Fibroblast of the conjunctiva (primary cell): ENCODE measurements at regions not wholly inside any gene's neighbourhood (a gene's known extent, or its start where the extent isn't known, plus 50 kb on each side); places are given as distances from the start of the nearest gene placed in this dataset.
"Not testable (repeated sequence)": the region's sequence is repeated elsewhere in the genome, so short reads cannot be mapped to it uniquely, and the experiment has no call there.

Experiments
- DNase-seq: peaks from one replicate; pipeline ENCODE4 v3.0.0-alpha.2; 2010; ENCODE audit warnings: low read depth

GRCh38 chr2:117360586-117360985 lies 453.9 kb upstream of the DDX18 start:
- no peak for DNase-seq

- DNase-seq = no peak
Observed at GRCh38 chr2:117378653-117379052, 435.8 kb upstream of the DDX18 start.

GRCh38 chr2:117379928-117380327 lies 434.6 kb upstream of the DDX18 start:
- DNase-seq = no peak

DNA sequence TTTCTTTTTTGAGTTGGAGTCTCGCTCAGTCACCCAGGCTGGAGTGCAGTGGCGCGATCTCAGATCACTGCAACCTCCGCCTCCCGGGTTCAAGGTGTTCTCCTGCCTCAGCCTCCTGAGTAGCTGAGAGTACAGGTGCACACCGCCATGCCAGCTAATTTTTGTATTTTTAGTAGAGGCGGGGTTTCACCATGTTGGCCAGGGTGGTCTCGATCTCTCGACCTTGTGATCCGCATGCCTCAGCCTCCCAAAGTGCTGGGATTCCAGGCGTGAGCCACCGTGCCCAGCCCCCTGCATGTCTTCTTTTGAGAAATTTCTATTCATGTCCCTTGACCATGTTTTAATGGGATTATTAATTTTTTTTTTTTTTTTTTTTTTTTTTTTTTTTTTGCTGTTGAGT lies 430.5 kb upstream of the DDX18 start:
- DNase-seq = not testable (repeated sequence)

DNA sequence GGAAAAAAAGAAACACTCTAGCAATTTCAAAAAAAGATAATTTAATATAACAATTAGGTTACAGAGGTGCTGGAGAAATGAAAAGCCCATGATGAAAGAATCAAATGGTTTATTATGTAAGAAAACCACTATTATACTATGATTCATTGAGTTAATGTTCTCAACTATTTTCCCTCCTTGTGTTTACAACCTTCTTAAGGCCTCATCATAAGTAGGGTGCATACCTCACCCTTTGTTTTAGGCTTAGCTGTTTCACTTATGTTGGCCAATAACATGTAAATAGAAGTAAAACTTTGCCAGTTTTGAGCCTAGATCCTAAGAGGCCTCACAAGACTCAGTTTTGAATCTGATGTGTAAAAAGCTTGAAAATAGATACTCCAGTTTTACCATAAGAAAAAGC lies 418.3 kb upstream of the DDX18 start:
- DNase-seq = no peak

GRCh38 chr2:117401582-117401981 lies 412.9 kb upstream of the DDX18 start:
- DNase-seq = no peak

DNA sequence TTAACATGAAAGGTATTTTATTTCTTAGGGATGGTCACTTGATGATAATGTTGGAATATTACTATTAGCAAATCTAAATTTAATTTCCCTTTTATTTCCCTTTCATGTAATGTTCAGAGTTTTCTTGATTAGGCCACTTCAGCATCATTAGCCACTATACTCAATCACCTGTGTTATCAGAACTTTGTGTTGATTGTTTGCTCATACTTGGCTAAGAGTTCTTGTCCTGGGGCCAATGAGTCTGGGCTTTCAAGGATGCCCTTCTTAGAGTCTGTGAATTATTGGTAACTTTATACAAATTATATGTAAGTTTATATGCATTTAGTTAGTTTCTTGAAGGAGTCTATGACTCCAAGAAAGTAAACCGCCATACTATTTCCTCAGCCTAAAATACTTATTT lies 408.0 kb upstream of the DDX18 start:
- no peak for DNase-seq

DNA sequence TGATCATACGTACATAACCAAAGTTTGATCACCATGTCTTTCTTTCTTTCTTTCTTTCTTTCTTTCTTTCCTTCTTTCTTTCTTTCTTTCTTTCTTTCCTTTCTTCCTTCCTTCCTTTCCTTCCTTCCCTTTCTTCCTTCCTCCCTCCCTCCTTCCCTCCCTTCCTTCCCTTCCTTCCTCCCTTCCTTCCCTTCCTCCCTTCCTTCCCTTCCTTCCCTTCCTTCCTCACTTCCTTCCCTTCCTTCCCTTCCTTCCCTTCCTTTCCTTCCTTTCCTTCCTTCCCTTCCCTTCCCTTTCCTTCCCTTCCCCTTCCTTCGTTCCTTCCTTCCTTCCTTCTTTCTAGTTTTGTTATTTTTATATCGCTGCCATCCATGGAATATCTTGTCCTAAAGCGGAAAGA lies 406.7 kb upstream of the DDX18 start:
- no peak for DNase-seq

- no peak for DNase-seq
Observed at GRCh38 chr2:117409443-117409842, 405.0 kb upstream of the DDX18 start.

- DNase-seq = no peak
Observed at GRCh38 chr2:117411983-117412382, 402.5 kb upstream of the DDX18 start.

DNA sequence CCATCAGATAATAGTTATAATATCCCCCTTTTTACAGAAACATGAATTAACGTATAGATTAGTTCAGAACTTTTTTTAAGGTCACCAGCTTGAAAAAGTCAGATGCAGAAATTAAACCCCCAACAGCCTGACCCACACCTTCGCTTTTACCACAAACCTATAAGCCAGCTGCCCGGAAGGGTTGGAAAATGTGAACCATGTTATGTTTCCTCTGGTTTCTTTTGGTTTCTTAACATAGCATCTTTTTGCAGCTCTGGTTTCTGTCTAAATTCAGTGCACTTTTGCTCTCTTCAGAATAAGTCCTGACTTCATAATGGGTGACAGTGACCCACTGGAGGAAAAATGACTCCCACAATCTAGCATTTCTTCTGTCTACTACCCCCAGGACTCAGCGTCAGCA lies 381.7 kb upstream of the DDX18 start:
- DNase-seq = no peak

DNA sequence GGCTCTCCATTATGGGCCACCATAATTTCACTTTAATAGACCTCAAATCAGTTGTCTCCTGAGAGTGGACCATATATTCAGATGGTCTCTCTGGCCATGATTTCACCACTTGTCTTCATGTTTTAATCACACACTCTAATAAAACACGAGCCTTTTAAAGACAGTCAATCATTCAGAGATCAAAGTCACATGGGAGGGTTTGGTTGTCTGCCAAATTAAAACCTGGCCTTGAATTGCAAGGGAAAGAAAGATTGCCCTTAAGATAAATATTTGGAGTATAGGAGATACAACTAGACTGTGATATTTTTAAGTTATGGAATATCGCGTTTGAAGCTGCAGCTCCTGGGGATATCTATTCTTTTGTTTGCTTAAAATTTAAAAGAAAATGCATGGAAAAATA lies 377.8 kb upstream of the DDX18 start:
- no peak for DNase-seq

GRCh38 chr2:117470311-117471095 lies 344.0 kb upstream of the DDX18 start:
- no peak for DNase-seq

DNA sequence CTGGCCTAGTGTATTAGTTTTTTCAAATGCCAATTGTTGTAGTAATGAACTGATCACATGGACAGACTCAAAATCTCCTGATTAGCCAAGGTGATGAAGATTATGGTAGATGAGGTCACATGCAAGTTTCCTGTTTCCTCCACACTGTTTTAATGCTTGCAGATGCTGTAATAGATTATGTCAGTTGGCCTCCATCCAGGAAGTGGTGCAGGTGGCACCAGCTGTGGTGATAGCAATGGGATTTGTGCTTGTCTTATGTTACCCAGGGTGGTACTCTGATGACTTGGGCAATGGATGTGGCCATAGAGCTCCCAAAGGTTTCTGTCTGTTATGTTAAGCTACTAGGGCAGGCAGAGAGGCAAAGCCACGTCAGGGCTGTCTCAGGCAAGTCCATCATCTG lies 332.9 kb upstream of the DDX18 start:
- DNase-seq = no peak

DNA sequence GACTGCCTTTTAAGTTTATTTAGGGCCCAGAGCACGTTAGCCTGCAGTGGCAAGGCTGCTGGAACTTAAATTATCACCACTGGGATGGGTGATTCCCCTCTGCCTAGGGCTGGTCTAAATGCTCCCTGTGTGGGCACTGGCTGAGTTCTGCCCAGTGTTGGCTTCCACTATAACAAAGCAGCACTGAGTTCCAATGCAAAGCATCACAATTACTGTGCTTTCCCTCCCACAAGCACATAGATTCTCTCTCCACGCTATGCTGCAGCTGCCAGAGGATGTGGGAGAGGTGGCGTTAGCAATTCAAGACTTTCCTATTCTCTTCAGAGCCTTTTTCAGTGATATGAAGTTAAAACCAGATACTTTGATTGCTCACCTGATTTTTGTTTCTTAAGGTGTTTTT lies 328.9 kb upstream of the DDX18 start:
- DNase-seq = no peak

DNA sequence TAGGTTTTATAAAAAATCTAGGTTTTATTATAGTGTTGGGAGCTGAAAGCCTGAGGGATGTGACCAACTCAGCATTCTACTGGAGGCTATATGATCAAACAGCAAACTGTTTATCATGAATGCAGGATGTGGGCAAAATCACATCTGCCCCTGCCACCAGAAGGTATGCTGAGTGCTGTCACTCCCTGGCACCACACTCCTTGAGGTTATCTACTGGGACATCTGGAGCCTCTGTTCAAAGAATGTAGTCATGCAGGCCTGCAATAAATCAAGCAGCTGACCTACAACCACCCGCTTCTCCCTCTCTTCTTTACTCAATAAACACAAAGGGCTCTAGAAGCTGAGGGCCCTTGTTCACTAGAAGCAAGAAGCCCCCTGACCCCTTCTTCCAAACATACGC lies 328.4 kb upstream of the DDX18 start:
- no peak for DNase-seq

DNA sequence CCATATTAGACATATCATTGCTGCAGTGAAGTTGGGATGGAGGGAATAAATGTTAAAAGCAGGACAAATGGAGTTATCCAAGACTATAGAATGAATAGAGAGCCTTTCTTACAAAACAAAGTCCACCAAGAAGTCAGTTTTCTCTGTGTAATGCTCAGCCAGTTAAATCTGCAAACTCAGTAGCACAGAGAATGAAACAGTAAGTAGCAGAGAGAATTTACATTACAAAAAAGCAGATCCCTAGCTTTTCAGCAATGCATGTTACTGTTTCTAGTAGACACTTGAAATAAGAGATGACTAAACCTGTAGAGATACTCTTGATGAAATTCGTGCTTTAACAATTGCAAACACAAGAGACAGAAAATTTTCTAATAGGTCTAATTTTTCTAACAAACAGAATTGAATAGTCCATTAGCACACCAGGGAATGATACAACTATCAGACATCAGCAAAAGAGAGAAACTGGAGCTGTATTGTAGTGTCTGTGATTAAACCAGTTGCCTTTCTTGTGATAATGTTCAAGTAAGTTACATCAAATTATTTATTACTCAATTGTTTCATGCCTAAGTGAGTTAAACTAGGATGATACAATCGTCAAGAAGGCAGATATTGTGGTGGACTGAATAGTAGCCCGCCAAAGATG lies 322.2 kb upstream of the DDX18 start:
- DNase-seq = no peak

GRCh38 chr2:117500721-117501120 lies 313.8 kb upstream of the DDX18 start:
- DNase-seq = no peak

GRCh38 chr2:117502121-117502520 lies 312.4 kb upstream of the DDX18 start:
- DNase-seq = no peak

DNA sequence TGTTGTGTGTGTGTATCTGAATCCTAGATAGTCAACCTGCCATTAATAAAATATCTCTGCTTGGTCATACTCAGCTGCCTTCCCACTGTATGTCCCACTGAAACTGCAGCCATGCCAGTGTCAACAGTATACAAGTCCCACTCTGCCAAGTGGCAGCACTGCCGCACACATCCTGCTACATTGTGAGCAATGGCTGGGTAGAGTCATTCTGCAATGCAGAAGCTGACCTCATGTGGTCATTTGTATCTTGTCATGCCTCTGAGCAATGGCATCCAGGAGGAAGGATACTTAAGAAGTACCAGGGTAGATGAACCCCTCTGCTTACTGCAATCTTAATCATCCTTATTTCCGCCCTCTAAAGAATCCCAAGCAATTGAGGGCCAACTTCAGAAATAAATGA lies 302.2 kb upstream of the DDX18 start:
- no peak for DNase-seq

DNA sequence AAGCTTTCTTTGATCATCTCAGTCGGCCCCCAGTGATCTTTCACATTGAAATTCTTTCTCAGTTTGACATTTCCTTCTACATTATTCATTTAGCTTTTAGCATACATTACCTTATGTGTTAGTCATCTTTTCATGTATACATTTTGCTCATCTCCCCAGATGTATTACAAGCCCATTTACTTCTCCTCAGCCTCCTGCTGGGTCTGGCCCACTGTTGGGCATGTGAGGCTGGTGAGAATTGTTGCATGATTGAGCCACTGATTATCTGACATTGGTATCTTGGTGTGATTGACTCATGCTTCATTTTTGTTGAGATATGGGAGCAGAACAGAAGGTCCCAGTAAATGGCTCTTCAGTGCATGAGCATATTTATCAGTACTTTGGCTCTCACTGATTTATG lies 300.1 kb upstream of the DDX18 start:
- no peak for DNase-seq

DNA sequence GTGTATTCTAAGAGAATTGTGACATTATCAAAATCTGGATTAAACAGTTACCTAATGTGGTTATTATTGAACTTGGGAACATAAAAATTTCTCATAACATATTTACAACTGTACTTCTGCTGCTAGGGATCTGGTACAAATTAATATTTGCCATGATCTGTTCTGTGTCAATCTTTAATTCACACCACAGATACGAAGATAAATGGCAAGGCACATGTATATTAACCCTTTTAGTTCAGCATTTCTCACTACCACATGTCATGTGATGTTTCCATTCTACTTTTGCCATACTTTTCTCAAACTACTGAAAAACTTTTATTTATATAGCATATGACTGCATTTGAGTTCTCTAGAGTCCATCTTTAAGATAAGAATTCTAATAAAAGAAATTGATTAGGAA lies 295.3 kb upstream of the DDX18 start:
- no peak for DNase-seq

- DNase-seq = no peak
Observed at GRCh38 chr2:117519721-117520120, 294.8 kb upstream of the DDX18 start.

GRCh38 chr2:117523267-117523666 lies 291.2 kb upstream of the DDX18 start:
- no peak for DNase-seq
